ENCODE measurements at regions not wholly inside any gene's neighbourhood (a gene's known extent, or its start where the extent isn't known, plus 50 kb on each side); places are given as distances from the start of the nearest gene placed in this dataset.

GRCh38 chr3:74055061-74055460, 430.3 kb upstream of the PDZRN3 start:
- no peak overlapping the region for H3K4me3 ChIP-seq
- no peak for TF ChIP-seq CTCF (IDR thresholded peaks at IDR 0.05)
- intact Hi-C loops (cut with DNase I): no loop called here
- no peaks in the 10 kb centered on the region for H3K27me3 ChIP-seq
- H3K27ac ChIP-seq: no peak overlapping the region
- H3K36me3 ChIP-seq: no peaks in the 10 kb centered on the region
- DNase-seq: no peak
- H3K4me1 ChIP-seq: no peaks in the 10 kb centered on the region
- H3K9ac ChIP-seq (ENCODE audit: low read depth in 2 of 2, low read length in 2 of 2): no peak overlapping the region
- no peaks in the 10 kb centered on the region for H3K9me3 ChIP-seq

- DNase-seq: no peak
- no peaks in the 10 kb centered on the region for H3K9me3 ChIP-seq
- H3K36me3 ChIP-seq: no peaks in the 10 kb centered on the region
- H3K27me3 ChIP-seq: no peaks in the 10 kb centered on the region
- no peak overlapping the region for H3K9ac ChIP-seq (ENCODE audit: low read depth in 2 of 2, low read length in 2 of 2)
- H3K4me1 ChIP-seq: no peaks in the 10 kb centered on the region
- no peak overlapping the region for H3K27ac ChIP-seq
- TF ChIP-seq CTCF (IDR thresholded peaks at IDR 0.05): no peak
- intact Hi-C loops (cut with DNase I): no loop called here
- no peak overlapping the region for H3K4me3 ChIP-seq
Measured at GRCh38 chr3:74054566-74054965, 429.8 kb upstream of the PDZRN3 start.

- TF ChIP-seq CTCF (IDR thresholded peaks at IDR 0.05): no peak
- no peak for DNase-seq
- Histone ChIP-seq H3K9me3 (no peaks in the 10 kb centered on the region), H3K4me1 (no peaks in the 10 kb centered on the region), H3K36me3 (no peaks in the 10 kb centered on the region), H3K9ac (ENCODE audit: low read depth in 2 of 2, low read length in 2 of 2) (no peak overlapping the region), H3K27ac (no peak overlapping the region), H3K27me3 (no peaks in the 10 kb centered on the region), H3K4me3 (no peak overlapping the region)
- intact Hi-C loops (cut with DNase I): no loop called here
Measured at GRCh38 chr3:74053970-74054516, 429.3 kb upstream of the PDZRN3 start.

GRCh38 chr3:74049444-74049843, 424.7 kb upstream of the PDZRN3 start:
- intact Hi-C loops (cut with DNase I): no loop called here

GRCh38 chr3:74048699-74049098, 424.0 kb upstream of the PDZRN3 start:
- Histone ChIP-seq H3K36me3 (no peaks in the 10 kb centered on the region), H3K9ac (ENCODE audit: low read depth in 2 of 2, low read length in 2 of 2) (no peak overlapping the region), H3K27ac (no peak overlapping the region), H3K4me1 (no peaks in the 10 kb centered on the region), H3K4me3 (no peak overlapping the region), H3K27me3 (no peaks in the 10 kb centered on the region), H3K9me3 (no peaks in the 10 kb centered on the region)
- no peak for TF ChIP-seq CTCF (IDR thresholded peaks at IDR 0.05)
- intact Hi-C loops (cut with DNase I): no loop called here
- DNase-seq: no peak

More at GRCh38 chr3:74049444-74049843, 424.7 kb upstream of the PDZRN3 start:
- Histone ChIP-seq H3K27me3 (no peaks in the 10 kb centered on the region), H3K4me3 (no peak overlapping the region), H3K9me3 (no peaks in the 10 kb centered on the region), H3K9ac (ENCODE audit: low read depth in 2 of 2, low read length in 2 of 2) (no peak overlapping the region), H3K4me1 (no peaks in the 10 kb centered on the region), H3K27ac (no peak overlapping the region), H3K36me3 (no peaks in the 10 kb centered on the region)
- DNase-seq: no peak
- TF ChIP-seq CTCF (IDR thresholded peaks at IDR 0.05): no peak
